Liver (tissue), 3 donors: ENCODE measurements at regions not wholly inside any gene's neighbourhood (a gene's known extent, or its start where the extent isn't known, plus 50 kb on each side); places are given as distances from the start of the nearest gene placed in this dataset.

ENCODE experiments used
- HNF4G ChIP-seq: IDR thresholded peaks from 2 replicates; pipeline ENCODE4 v1.6.1; 2016; ENCODE audit warnings: antibody characterized with exemption
- RAD21 ChIP-seq, 2 donors: IDR thresholded peaks; 2 replicates each; pipeline ENCODE4 v1.6.1; 2016; ENCODE audit warnings: antibody characterized with exemption in 2 of 2, mild to moderate bottlenecking in 2 of 2
- REST ChIP-seq: IDR thresholded peaks from 2 replicates; pipeline ENCODE4 v1.6.1; 2016; ENCODE audit warnings: antibody characterized with exemption, mild to moderate bottlenecking
- YY1 ChIP-seq: IDR thresholded peaks from 2 replicates; pipeline ENCODE4 v1.6.1; 2016; ENCODE audit warnings: antibody characterized with exemption, mild to moderate bottlenecking
- TF ChIP-seq, protein P1 (sequence below): IDR thresholded peaks from 2 replicates; pipeline ENCODE4 v1.6.1; 2016; ENCODE audit warnings: antibody characterized with exemption
- TF ChIP-seq, protein P2 (sequence below): fragments of 150-350 bp; IDR thresholded peaks from 2 replicates; pipeline ENCODE4 v1.5.1; 2017; ENCODE audit warnings: improper control_type of control experiment, low read depth, low read length; ENCODE audit not compliant: missing input control
- donor health status: healthy.
- donor health status: healthy.

GRCh38 chr22:27460591-27461347 is 340.8 kb downstream of the MN1 start:
- TF ChIP-seq REST (no peak), RAD21 (IDR thresholded peaks at IDR 0.05) (no peak), HNF4G (no peak), YY1 (no peak)
- TF ChIP-seq, protein P1, sequence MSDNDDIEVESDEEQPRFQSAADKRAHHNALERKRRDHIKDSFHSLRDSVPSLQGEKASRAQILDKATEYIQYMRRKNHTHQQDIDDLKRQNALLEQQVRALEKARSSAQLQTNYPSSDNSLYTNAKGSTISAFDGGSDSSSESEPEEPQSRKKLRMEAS, result no peak
- TF ChIP-seq, protein P2, sequence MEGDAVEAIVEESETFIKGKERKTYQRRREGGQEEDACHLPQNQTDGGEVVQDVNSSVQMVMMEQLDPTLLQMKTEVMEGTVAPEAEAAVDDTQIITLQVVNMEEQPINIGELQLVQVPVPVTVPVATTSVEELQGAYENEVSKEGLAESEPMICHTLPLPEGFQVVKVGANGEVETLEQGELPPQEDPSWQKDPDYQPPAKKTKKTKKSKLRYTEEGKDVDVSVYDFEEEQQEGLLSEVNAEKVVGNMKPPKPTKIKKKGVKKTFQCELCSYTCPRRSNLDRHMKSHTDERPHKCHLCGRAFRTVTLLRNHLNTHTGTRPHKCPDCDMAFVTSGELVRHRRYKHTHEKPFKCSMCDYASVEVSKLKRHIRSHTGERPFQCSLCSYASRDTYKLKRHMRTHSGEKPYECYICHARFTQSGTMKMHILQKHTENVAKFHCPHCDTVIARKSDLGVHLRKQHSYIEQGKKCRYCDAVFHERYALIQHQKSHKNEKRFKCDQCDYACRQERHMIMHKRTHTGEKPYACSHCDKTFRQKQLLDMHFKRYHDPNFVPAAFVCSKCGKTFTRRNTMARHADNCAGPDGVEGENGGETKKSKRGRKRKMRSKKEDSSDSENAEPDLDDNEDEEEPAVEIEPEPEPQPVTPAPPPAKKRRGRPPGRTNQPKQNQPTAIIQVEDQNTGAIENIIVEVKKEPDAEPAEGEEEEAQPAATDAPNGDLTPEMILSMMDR, result no peak
